OCI-LY7 (cell line): ENCODE measurements at regions not wholly inside any gene's neighbourhood (a gene's known extent, or its start where the extent isn't known, plus 50 kb on each side); places are given as distances from the start of the nearest gene placed in this dataset.

Experiments
- BruUV-seq: library from RNA; stranded (reverse); fragments of 400-500 nt; replicated peaks from 2 replicates; lab custom pipeline; 2021; lab: Mats Ljungman, UMichigan
- CTCF ChIA-PET: fragments of 300-600 bp; sonication (Branson Sonifier 250); formaldehyde crosslinking; loops from one replicate; lab custom pipeline; 2022; ENCODE audit warnings: antibody characterized with exemption; ENCODE audit not compliant: unreplicated experiment; lab: Charles Lee
- POLR2A ChIA-PET: fragments of 300-600 bp; sonication (Branson Sonifier 250); formaldehyde crosslinking; loops from one replicate; lab custom pipeline; 2022; ENCODE audit warnings: antibody characterized with exemption; lab: Charles Lee
- DNase-seq: peaks from one replicate; pipeline ENCODE4 v3.0.0-alpha.2; 2015; ENCODE audit warnings: low spot score
- H2AFZ ChIP-seq: fragments of 200-600 bp; sonication (generic), shearing (Covaris generic); 2 replicates; pipeline ENCODE4 v1.6.1; 2014; ENCODE audit warnings: mild to moderate bottlenecking, antibody characterized with exemption, low read length, moderate library complexity
- H3K27ac ChIP-seq: fragments of 200-600 bp; sonication (generic); 2 replicates; pipeline ENCODE4 v1.5.1; 2014; ENCODE audit warnings: mixed run types, low read depth, mild to moderate bottlenecking, moderate library complexity, low read length, inconsistent platforms; ENCODE audit not compliant: poor library complexity, severe bottlenecking
- H3K36me3 ChIP-seq: fragments of 200-600 bp; sonication (generic); 2 replicates; pipeline ENCODE4 v1.6.1; 2014; ENCODE audit warnings: mild to moderate bottlenecking, antibody characterized with exemption, low read length, moderate library complexity, mixed read lengths; ENCODE audit not compliant: insufficient read depth
- H3K4me1 ChIP-seq: fragments of 200-600 bp; sonication (generic); 2 replicates; pipeline ENCODE4 v1.5.1; 2014; ENCODE audit warnings: mild to moderate bottlenecking, low read length; ENCODE audit not compliant: insufficient read depth, poor library complexity, severe bottlenecking
- H3K4me2 ChIP-seq: fragments of 200-600 bp; sonication (generic); 2 replicates; pipeline ENCODE4 v1.6.1; 2014; ENCODE audit warnings: mild to moderate bottlenecking, low read length
- H3K4me3 ChIP-seq: fragments of 200-600 bp; sonication (generic); 2 replicates; pipeline ENCODE4 v1.5.1; 2014; ENCODE audit warnings: mild to moderate bottlenecking, low read depth, low read length; ENCODE audit not compliant: poor library complexity, severe bottlenecking
- H3K79me2 ChIP-seq: fragments of 200-600 bp; sonication (generic); 2 replicates; pipeline ENCODE4 v1.6.1; 2016; ENCODE audit warnings: low read depth, mild to moderate bottlenecking, low read length, moderate library complexity, mixed read lengths; ENCODE audit not compliant: insufficient read depth
- H3K9me2 ChIP-seq: fragments of 200-600 bp; sonication (generic); 2 replicates; pipeline ENCODE4 v1.6.1; 2016; ENCODE audit warnings: mild to moderate bottlenecking, low read length, mixed read lengths; ENCODE audit not compliant: insufficient read depth
- H3K9me3 ChIP-seq: fragments of 200-600 bp; sonication (generic); 2 replicates; pipeline ENCODE4 v1.6.1; 2014; ENCODE audit warnings: mild to moderate bottlenecking, mixed run types, low read length, mixed read lengths
- H4K20me1 ChIP-seq: fragments of 200-600 bp; sonication (generic); 2 replicates; pipeline ENCODE4 v1.6.1; 2014; ENCODE audit warnings: mild to moderate bottlenecking, antibody characterized with exemption, low read length, moderate library complexity, mixed read lengths; ENCODE audit not compliant: insufficient read depth
- EZH2phosphoT487 ChIP-seq: fragments of 200-600 bp; sonication (generic); IDR thresholded peaks from 2 replicates; pipeline ENCODE4 v1.6.1; 2018; ENCODE audit warnings: low read depth, borderline replicate concordance, mild to moderate bottlenecking, mixed run types, antibody characterized with exemption, low read length, moderate library complexity, mixed read lengths
- intact Hi-C: fragments of 100-400 bp; cut with micrococcal nuclease; formaldehyde crosslinking; loops from one replicate; pipeline ENCODE4 v1.10.0; 2022; ENCODE audit not compliant: unreplicated experiment
- TF ChIP-seq, protein P1 (sequence below): fragments of 200-600 bp; sonication (generic); conservative IDR thresholded peaks from 2 replicates; pipeline ENCODE4 v1.5.1; 2014; ENCODE audit warnings: mild to moderate bottlenecking, antibody characterized with exemption, low read length, moderate library complexity, mixed read lengths

GRCh38 chr20:39155971-39156370, 193.8 kb downstream of the DHX35 start:
- ChIA-PET POLR2A (no interaction called here), CTCF (no interaction called here)
- Histone ChIP-seq H3K9me3 (no peaks in the 10 kb centered on the region), H3K9me2 (no peaks in the 10 kb centered on the region), H3K36me3 (no peaks in the 10 kb centered on the region), H2AFZ (no peak overlapping the region), H4K20me1 (no peaks in the 10 kb centered on the region), H3K27ac (no peak overlapping the region), H3K4me1 (no peaks in the 10 kb centered on the region), H3K4me3 (no peak overlapping the region), H3K79me2 (no peaks in the 10 kb centered on the region), H3K4me2 (no peak overlapping the region)
- BruUV-seq, result no TSS peak
- intact Hi-C loops, result no loop called here
- TF ChIP-seq EZH2phosphoT487, result no peak
- TF ChIP-seq, protein P1, sequence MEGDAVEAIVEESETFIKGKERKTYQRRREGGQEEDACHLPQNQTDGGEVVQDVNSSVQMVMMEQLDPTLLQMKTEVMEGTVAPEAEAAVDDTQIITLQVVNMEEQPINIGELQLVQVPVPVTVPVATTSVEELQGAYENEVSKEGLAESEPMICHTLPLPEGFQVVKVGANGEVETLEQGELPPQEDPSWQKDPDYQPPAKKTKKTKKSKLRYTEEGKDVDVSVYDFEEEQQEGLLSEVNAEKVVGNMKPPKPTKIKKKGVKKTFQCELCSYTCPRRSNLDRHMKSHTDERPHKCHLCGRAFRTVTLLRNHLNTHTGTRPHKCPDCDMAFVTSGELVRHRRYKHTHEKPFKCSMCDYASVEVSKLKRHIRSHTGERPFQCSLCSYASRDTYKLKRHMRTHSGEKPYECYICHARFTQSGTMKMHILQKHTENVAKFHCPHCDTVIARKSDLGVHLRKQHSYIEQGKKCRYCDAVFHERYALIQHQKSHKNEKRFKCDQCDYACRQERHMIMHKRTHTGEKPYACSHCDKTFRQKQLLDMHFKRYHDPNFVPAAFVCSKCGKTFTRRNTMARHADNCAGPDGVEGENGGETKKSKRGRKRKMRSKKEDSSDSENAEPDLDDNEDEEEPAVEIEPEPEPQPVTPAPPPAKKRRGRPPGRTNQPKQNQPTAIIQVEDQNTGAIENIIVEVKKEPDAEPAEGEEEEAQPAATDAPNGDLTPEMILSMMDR, result no peak
- no peak for DNase-seq

- CTCF ChIA-PET, result no interaction called here
- no peak for TF ChIP-seq EZH2phosphoT487
- TF ChIP-seq, protein P1, result no peak
- H2AFZ ChIP-seq, result no peak overlapping the region
- no TSS peak for BruUV-seq
- DNase-seq, result no peak
- no peaks in the 10 kb centered on the region for H3K9me2 ChIP-seq
- no peaks in the 10 kb centered on the region for H3K4me1 ChIP-seq
- POLR2A ChIA-PET, result interaction anchor here (0.5 kb wide), 1 partner anchor 164 kb away, joined by 5 read pairs; no protein-coding TSS in a partner anchor
- no peak overlapping the region for H3K27ac ChIP-seq
- intact Hi-C loops, result no loop called here
- no peak overlapping the region for H3K4me3 ChIP-seq
- no peaks in the 10 kb centered on the region for H4K20me1 ChIP-seq
- H3K4me2 ChIP-seq, result no peak overlapping the region
- H3K79me2 ChIP-seq, result no peaks in the 10 kb centered on the region
- no peaks in the 10 kb centered on the region for H3K36me3 ChIP-seq
- no peaks in the 10 kb centered on the region for H3K9me3 ChIP-seq
Measured at GRCh38 chr20:39152742-39153141, 190.6 kb downstream of the DHX35 start.

DNA sequence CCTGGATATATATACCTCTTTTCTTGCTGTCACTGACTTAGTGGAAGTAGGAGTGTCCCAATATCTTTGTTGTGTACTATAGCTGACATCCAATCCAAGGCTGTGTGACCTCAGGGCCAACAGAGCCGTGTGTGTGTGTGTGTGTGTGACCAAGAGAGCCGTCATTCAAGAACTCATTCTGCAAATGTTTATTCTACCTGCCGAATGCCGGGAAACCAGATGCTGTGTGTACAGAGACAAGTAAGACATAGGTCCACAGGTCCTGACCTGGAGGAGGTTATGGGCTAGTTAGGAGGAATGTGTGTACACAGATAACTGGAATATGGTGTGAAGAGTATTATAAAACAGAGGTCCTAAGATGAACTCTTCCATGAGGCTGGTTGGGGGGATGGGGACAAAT, 190.0 kb downstream of the DHX35 start:
- POLR2A ChIA-PET, result no interaction called here

More for the DNA sequence above, 190.0 kb downstream of the DHX35 start:
- no peak overlapping the region for H3K27ac ChIP-seq
- intact Hi-C loops, result no loop called here
- TF ChIP-seq, protein P1, result no peak
- TF ChIP-seq EZH2phosphoT487, result no peak
- no peaks in the 10 kb centered on the region for H3K9me2 ChIP-seq
- no peaks in the 10 kb centered on the region for H4K20me1 ChIP-seq
- no peak overlapping the region for H3K4me2 ChIP-seq
- no peak overlapping the region for H3K4me3 ChIP-seq
- CTCF ChIA-PET, result no interaction called here
- H3K9me3 ChIP-seq, result no peaks in the 10 kb centered on the region
- no TSS peak for BruUV-seq
- no peaks in the 10 kb centered on the region for H3K36me3 ChIP-seq
- no peak for DNase-seq
- no peak overlapping the region for H2AFZ ChIP-seq
- no peaks in the 10 kb centered on the region for H3K4me1 ChIP-seq
- H3K79me2 ChIP-seq, result no peaks in the 10 kb centered on the region
